Lower leg skin (tissue), 3 donors: ENCODE measurements at regions not wholly inside any gene's neighbourhood (a gene's known extent, or its start where the extent isn't known, plus 50 kb on each side); places are given as distances from the start of the nearest gene placed in this dataset.

ENCODE experiments used
- CTCF ChIP-seq, 3 donors: fragments of 450-650 bp; IDR thresholded peaks; one replicate each; pipeline ENCODE4 v1.5.1; 2016; ENCODE audit warnings: antibody characterized with exemption in 3 of 3, mild to moderate bottlenecking in 3 of 3, moderate library complexity in 2 of 3
- POLR2A ChIP-seq, 2 donors: fragments of 450-650 bp; IDR thresholded peaks; one replicate each; pipeline ENCODE4 v1.6.1; 2016 to 2017; ENCODE audit warnings: antibody characterized with exemption in 2 of 2, mild to moderate bottlenecking in 1 of 2, moderate library complexity in 1 of 2

DNA sequence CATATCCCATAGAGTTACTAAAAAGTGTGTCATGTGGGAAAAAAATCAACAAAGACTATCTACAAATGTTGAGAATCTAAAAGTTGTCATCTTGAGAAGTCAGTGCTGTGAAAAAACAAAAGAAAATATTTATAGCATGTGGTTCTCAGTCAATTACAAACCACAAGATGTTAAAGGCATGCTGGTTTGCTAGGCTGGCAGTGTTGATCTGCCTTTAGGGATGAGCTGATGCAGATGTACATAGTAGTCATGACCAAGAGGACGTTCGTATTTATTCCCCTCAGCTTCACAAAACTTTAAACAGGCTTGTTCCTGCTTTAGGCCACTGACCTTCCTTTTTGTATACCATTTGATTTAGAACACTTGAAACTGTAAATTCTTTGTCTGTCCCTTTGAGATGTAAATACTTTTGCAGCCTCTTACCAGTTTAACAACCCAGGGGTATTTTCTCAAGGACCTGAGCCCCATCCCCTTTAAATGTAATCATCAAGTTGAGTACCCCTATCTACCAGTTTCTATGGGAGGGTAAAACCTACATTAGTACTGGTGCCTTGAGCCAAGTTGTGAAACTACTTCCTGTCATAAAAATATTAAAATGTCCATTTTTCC, 446.6 kb downstream of the KCNJ18 start:
- TF ChIP-seq POLR2A (IDR thresholded peaks at IDR 0.05) (no peak), CTCF (IDR thresholded peaks at IDR 0.05) (no peak)
